K562 (cell line): ENCODE measurements at regions not wholly inside any gene's neighbourhood (a gene's known extent, or its start where the extent isn't known, plus 50 kb on each side); places are given as distances from the start of the nearest gene placed in this dataset.

ENCODE experiments used
- ATAC-seq: fragments of 200-7000 bp; cut with Tn5 transposase; 3 replicates; pipeline ENCODE4 v1.9.1; 2020; ENCODE audit warnings: moderate library complexity
- BruUV-seq: library from RNA; stranded (reverse); fragments of 400-500 nt; replicated peaks from 2 replicates; lab custom pipeline; 2021; lab: Mats Ljungman, UMichigan
- CTCF ChIA-PET: fragments of 300-600 bp; formaldehyde crosslinking; extraction: SDS; loops from one replicate; lab custom pipeline; 2021; ENCODE audit warnings: low intra/inter-chr PET ratio; lab: Yijun Ruan, JAX
- POLR2A ChIA-PET: fragments of 300-600, 350-650 bp; sonication (Branson Sonifier 250); formaldehyde crosslinking; extraction: SDS; loops from one replicate; lab custom pipeline; 2021; ENCODE audit warnings: antibody characterized with exemption, inconsistent platforms; lab: Yijun Ruan, JAX
- DNase-seq, 4 experiments: peaks; one replicate each; pipeline versions ENCODE4 v3.0.0 to v3.0.0-alpha.2; 2011 to 2018; ENCODE audit warnings: low spot score in 3 of 4, mixed read lengths in 3 of 4; ENCODE audit errors: extremely low read depth in 1 of 4
- FAIRE-seq: peaks from 2 replicates; lab custom pipeline; 2011; peaks lifted over from hg19 to GRCh38; lab: Jason Lieb, UNC
- H2AFZ ChIP-seq: 2 replicates; pipeline ENCODE4 v1.6.0; 2011; ENCODE audit warnings: low read depth, low read length, control low read depth, inconsistent platforms
- H3K27ac ChIP-seq: fragments of 200-600 bp; 3 replicates; pipeline ENCODE4 v1.8.0; 2011; ENCODE audit warnings: low read depth, mild to moderate bottlenecking, control low read depth, inconsistent platforms, low read length, moderate library complexity, mixed read lengths; ENCODE audit errors: extremely low read depth
- H3K27me3 ChIP-seq, 2 experiments: fragments of 300-600 bp in 1 of 2; 2 replicates in 1 of 2; 3 replicates in 1 of 2; pipeline versions ENCODE4 v1.6.0 to v1.8.0; 2011; ENCODE audit warnings: inconsistent platforms in 2 of 2, low read length in 2 of 2, mild to moderate bottlenecking in 1 of 2, mixed read lengths in 1 of 2, moderate library complexity in 1 of 2; ENCODE audit not compliant: control insufficient read depth in 2 of 2, insufficient read depth in 2 of 2
- H3K36me3 ChIP-seq: fragments of 300-600 bp; 3 replicates; pipeline ENCODE4 v1.8.0; 2011; ENCODE audit warnings: mild to moderate bottlenecking, low read length, inconsistent platforms; ENCODE audit not compliant: control insufficient read depth, insufficient read depth
- H3K4me1 ChIP-seq, 2 experiments: fragments of 200-600 bp in 1 of 2; replicated peaks in 1 of 2; 2 replicates in 1 of 2; 3 replicates in 1 of 2; pipeline versions ENCODE4 v1.5.1 to v1.8.0; 2011; ENCODE audit warnings: inconsistent platforms in 2 of 2, low read length in 2 of 2, mild to moderate bottlenecking in 1 of 2, mixed read lengths in 1 of 2, moderate library complexity in 1 of 2; ENCODE audit not compliant: control insufficient read depth in 2 of 2, insufficient read depth in 2 of 2
- H3K4me2 ChIP-seq: 2 replicates; pipeline ENCODE4 v1.6.1; 2011; ENCODE audit warnings: low read length, control low read depth, inconsistent platforms, mixed read lengths; ENCODE audit not compliant: insufficient read depth
- H3K4me3 ChIP-seq: fragments of 200-600 bp; sonication (generic), shearing (Covaris generic); 2 replicates; pipeline ENCODE4 v1.5.1; 2016; ENCODE audit warnings: control low read depth, inconsistent platforms
- H3K79me2 ChIP-seq: fragments of 200-600 bp; 3 replicates; pipeline ENCODE4 v1.8.0; 2011; ENCODE audit warnings: low read length, inconsistent platforms; ENCODE audit not compliant: control insufficient read depth, insufficient read depth
- H3K9ac ChIP-seq, 2 experiments: 2 replicates each; pipeline versions ENCODE4 v1.6.0 to v1.6.1; 2011; ENCODE audit warnings: low read depth in 2 of 2, low read length in 2 of 2, control low read depth in 1 of 2, inconsistent platforms in 1 of 2, mild to moderate bottlenecking in 1 of 2, mixed read lengths in 1 of 2; ENCODE audit not compliant: insufficient read depth in 1 of 2
- H3K9me1 ChIP-seq: one replicate; pipeline ENCODE4 v1.6.0; 2011; ENCODE audit warnings: inconsistent platforms, mild to moderate bottlenecking, low read length, moderate library complexity; ENCODE audit not compliant: control insufficient read depth, insufficient read depth
- H3K9me3 ChIP-seq: replicated peaks from 2 replicates; pipeline ENCODE4 v1.5.1; 2011; ENCODE audit warnings: low read depth, low read length, inconsistent platforms; ENCODE audit not compliant: control insufficient read depth, insufficient read depth
- H4K20me1 ChIP-seq: replicated peaks from 2 replicates; pipeline ENCODE4 v1.6.1; 2011; ENCODE audit warnings: low read length, inconsistent platforms, mixed read lengths; ENCODE audit not compliant: control insufficient read depth, insufficient read depth
- BDP1 ChIP-seq: IDR thresholded peaks from 3 replicates; pipeline ENCODE4 v1.6.1; 2011; ENCODE audit not compliant: insufficient read length, insufficient read depth
- CREBBP ChIP-seq: IDR thresholded peaks from one replicate; pipeline ENCODE4 v1.6.1; 2012; ENCODE audit warnings: low read depth, mild to moderate bottlenecking, control low read depth, inconsistent platforms, low read length
- KLF10 ChIP-seq: fragments of 250-450 bp; sonication (Bioruptor Pico); IDR thresholded peaks from 2 replicates; pipeline ENCODE4 v1.6.1; 2021; ENCODE audit warnings: matching md5 sums
- KLF16 ChIP-seq: IDR thresholded peaks from 2 replicates; pipeline ENCODE4 v1.6.1; 2016; ENCODE audit warnings: antibody characterized with exemption
- MIER1 ChIP-seq: fragments of 450-650 bp; IDR thresholded peaks from 2 replicates; pipeline ENCODE4 v1.6.1; 2016; ENCODE audit warnings: antibody characterized with exemption, mild to moderate bottlenecking, low read depth
- MXD1 ChIP-seq: fragments of 250-450 bp; sonication (Bioruptor Pico); IDR thresholded peaks from 2 replicates; pipeline ENCODE4 v1.8.0; 2021; ENCODE audit warnings: borderline replicate concordance, mild to moderate bottlenecking, moderate library complexity; ENCODE audit not compliant: poor library complexity, severe bottlenecking
- PCBP1 ChIP-seq: fragments of 200-400 bp; formaldehyde crosslinking; IDR thresholded peaks from 2 replicates; pipeline ENCODE4 v1.6.1; 2018; ENCODE audit warnings: mild to moderate bottlenecking, low read depth, low read length; ENCODE audit not compliant: poor library complexity, severe bottlenecking
- RBM14 ChIP-seq: fragments of 200-400 bp; formaldehyde crosslinking; IDR thresholded peaks from 2 replicates; pipeline ENCODE4 v1.6.1; 2018; ENCODE audit warnings: low read depth, mild to moderate bottlenecking, low read length, moderate library complexity, borderline replicate concordance; ENCODE audit not compliant: insufficient read depth
- RFX7 ChIP-seq: fragments of 250-450 bp; sonication (Bioruptor Pico); IDR thresholded peaks from 2 replicates; pipeline ENCODE4 v1.5.1; 2021; ENCODE audit warnings: mild to moderate bottlenecking
- RHOXF2B ChIP-seq: fragments of 250-450 bp; sonication (Bioruptor Pico); conservative IDR thresholded peaks from 2 replicates; pipeline ENCODE4 v1.5.1; 2021
- SMC3 ChIP-seq: conservative IDR thresholded peaks from 2 replicates; pipeline ENCODE4 v1.6.1; 2011; ENCODE audit warnings: low read depth, low read length, improper control_type of control experiment; ENCODE audit not compliant: insufficient read depth
- ZC3H4 ChIP-seq: sonication (generic); formaldehyde crosslinking; IDR thresholded peaks from 2 replicates; pipeline ENCODE4 v1.9.0; 2021; ENCODE audit warnings: missing genetic modification reagents, borderline replicate concordance
- ZFP36 ChIP-seq: fragments of 150-350 bp; IDR thresholded peaks from 2 replicates; pipeline ENCODE4 v1.6.1; 2018; ENCODE audit warnings: low read length, low read depth; ENCODE audit not compliant: partially characterized antibody
- ZFX ChIP-seq: sonication (generic); formaldehyde crosslinking; IDR thresholded peaks from 2 replicates; pipeline ENCODE4 v1.8.0; 2022; ENCODE audit warnings: mild to moderate bottlenecking, missing genetic modification reagents, moderate library complexity
- ZKSCAN3 ChIP-seq: fragments of 250-450 bp; sonication (Bioruptor Pico); IDR thresholded peaks from 2 replicates; pipeline ENCODE4 v1.4.0; 2020
- ZNF134 ChIP-seq: fragments of 250-450 bp; sonication (Bioruptor Pico); conservative IDR thresholded peaks from 2 replicates; pipeline ENCODE4 v1.4.0; 2020
- ZNF174 ChIP-seq: fragments of 250-450 bp; sonication (Bioruptor Pico); IDR thresholded peaks from 2 replicates; pipeline ENCODE4 v1.4.0; 2020; ENCODE audit warnings: mild to moderate bottlenecking
- ZNF23 ChIP-seq: fragments of 250-450 bp; sonication (Bioruptor Pico); IDR thresholded peaks from 2 replicates; pipeline ENCODE4 v1.4.0; 2020; ENCODE audit warnings: mild to moderate bottlenecking
- ZNF324 ChIP-seq: fragments of 250-450 bp; sonication (Bioruptor Pico); IDR thresholded peaks from 2 replicates; pipeline ENCODE4 v1.4.0; 2020; ENCODE audit warnings: mild to moderate bottlenecking
- in situ Hi-C: fragments of 300-500 bp; cut with MboI; formaldehyde crosslinking; loops from 4 replicates; pipeline ENCODE4 v1.15.0; 2018; ENCODE audit warnings: inconsistent platforms, mixed read lengths
- intact Hi-C: fragments of 100-400 bp; cut with micrococcal nuclease; formaldehyde crosslinking; loops from 2 replicates; pipeline ENCODE4 v1.14.2; 2022

- TF ChIP-seq MIER1 (no peak), KLF10 (CRISPR knock-in tag) (no peak), ZFP36 (no peak), BDP1 (no peak), ZKSCAN3 (CRISPR knock-in tag) (no peak), RHOXF2B (CRISPR knock-in tag) (no peak), ZFX (CRISPR knock-in tag) (no peak), KLF16 (no peak), MXD1 (CRISPR knock-in tag) (no peak)
These were observed 389.6 kb upstream of the USP24 start (continued) for GRCh38 chr1:55604749-55605148.

- no peak for TF ChIP-seq PCBP1
- TF ChIP-seq ZC3H4 (CRISPR knock-in tag): no peak
- no peak for TF ChIP-seq RFX7
- no peak for TF ChIP-seq ZNF23 (CRISPR knock-in tag)
- TF ChIP-seq SMC3: no peak
- TF ChIP-seq RBM14: no peak
- no peak for TF ChIP-seq ZNF174 (CRISPR knock-in tag)
- TF ChIP-seq CREBBP: no peak
- no peak for TF ChIP-seq ZNF134 (CRISPR knock-in tag)
- no peak for TF ChIP-seq ZNF324 (CRISPR knock-in tag)
- TF ChIP-seq, all 486 proteins: peak for 0
- no peaks in the 10 kb centered on the region for H3K27me3 ChIP-seq
- no peaks in the 10 kb centered on the region for H3K9me1 ChIP-seq
- POLR2A ChIA-PET: interaction anchor here (0.5 kb wide), 1 partner anchor 53 kb away, joined by 3 read pairs; no protein-coding TSS in a partner anchor
- no peak overlapping the region for H2AFZ ChIP-seq
- intact Hi-C loops: no loop called here
- CTCF ChIA-PET: no interaction called here
- ATAC-seq (no peak), DNase-seq (no peak), FAIRE-seq (no peak)
- no peaks in the 10 kb centered on the region for H3K4me1 ChIP-seq
- in situ Hi-C loops: no loop called here
- H3K9me3 ChIP-seq: no peaks in the 10 kb centered on the region
- H3K36me3 ChIP-seq: no peaks in the 10 kb centered on the region
- H4K20me1 ChIP-seq: no peaks in the 10 kb centered on the region
- H3K4me3 ChIP-seq: no peak overlapping the region
- H3K4me2 ChIP-seq: no peak overlapping the region
- H3K9ac ChIP-seq: no peak overlapping the region
- no TSS peak for BruUV-seq
- H3K27ac ChIP-seq: no peak overlapping the region
- no peaks in the 10 kb centered on the region for H3K79me2 ChIP-seq
These were observed 389.0 kb upstream of the USP24 start for GRCh38 chr1:55604179-55604578.
